ENCODE measurements at regions not wholly inside any gene's neighbourhood (a gene's known extent, or its start where the extent isn't known, plus 50 kb on each side); places are given as distances from the start of the nearest gene placed in this dataset.

DNA sequence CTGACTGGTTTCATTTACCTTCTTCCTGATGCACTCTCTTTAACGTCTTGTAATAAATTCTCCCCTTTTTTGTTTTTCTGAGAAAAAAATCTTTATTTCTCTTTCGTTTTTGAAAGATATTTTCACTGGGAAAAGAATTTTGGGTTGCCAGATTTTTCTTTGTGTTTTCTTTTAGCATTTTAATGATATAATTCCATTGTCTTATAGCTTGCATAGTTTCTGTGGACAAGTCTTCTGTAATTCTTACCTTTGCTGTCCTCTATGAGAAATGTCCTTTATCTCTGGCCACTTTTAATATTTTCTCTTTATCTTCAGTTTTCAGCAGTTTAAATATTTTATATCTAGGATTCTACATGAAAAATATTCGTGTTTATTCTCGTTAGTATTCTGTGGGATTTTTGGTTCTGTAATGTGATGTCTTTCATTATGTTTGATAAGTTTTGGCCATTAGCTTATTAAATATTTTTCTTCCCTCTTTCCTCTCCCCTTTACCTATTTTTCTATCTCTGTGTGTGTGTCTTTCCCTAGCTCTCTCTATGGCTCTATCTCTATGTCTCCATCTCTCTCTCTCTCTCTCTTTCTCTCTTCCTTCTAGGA is 236.5 kb downstream of the C16orf95 start:
- no peak for DNase-seq

DNA sequence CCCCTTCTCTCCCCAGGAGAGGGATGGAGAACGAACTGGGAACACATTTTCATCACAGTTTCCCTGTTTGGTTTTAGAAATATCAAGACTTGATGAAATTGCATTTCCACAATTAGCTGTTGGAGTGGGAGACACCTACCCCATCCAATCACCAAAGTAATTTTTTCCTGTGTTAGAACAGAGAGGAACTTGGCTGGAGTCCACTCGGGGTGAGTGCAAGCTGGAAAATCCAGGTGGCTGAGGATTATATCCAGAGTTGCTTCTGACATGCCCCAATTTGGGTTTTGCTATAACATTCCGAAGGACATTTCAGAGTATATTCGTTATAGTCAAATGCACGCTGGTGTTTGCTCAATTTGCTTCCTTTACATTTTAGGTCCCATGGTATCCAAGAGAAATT is 231.8 kb downstream of the C16orf95 start:
- DNase-seq = no peak

DNA sequence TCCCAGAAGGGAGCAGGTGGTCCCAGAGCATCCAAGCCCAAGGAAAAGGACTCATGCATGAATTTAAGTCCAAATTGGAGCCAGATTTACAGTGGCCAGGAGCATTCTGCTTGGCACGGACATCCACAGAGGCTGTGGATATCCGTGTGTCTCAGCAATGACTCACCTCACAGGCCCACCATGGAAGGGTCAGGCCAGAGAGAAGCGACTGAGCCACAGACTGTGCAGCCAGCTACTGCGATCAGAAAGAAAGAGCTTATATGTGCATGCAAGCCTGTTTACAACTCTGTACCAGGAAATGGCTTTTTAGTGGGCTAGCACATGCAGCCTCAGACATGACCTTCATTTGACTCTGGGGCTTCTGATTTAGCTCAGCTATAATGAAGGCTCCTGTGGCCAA is 231.0 kb downstream of the C16orf95 start:
- no peak for DNase-seq

DNA sequence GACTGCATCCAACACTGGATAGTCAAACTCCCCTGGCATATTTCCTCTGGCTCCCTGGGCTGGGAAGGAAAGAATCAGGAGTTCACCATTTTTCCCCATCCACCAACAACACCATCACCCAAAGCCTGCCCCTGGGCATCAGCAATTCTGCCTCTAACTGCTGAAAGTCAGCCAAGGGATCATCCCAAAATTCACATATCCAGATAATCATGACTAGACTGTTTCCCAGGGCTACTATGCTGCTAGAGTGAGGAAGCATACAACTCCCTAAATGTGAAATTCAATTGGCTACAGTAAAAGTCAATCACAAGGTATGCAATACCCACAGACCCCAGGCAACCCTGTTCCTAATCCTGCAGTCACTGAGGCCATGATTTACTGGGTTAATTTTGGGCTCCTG is 230.6 kb downstream of the C16orf95 start:
- DNase-seq = no peak

DNA sequence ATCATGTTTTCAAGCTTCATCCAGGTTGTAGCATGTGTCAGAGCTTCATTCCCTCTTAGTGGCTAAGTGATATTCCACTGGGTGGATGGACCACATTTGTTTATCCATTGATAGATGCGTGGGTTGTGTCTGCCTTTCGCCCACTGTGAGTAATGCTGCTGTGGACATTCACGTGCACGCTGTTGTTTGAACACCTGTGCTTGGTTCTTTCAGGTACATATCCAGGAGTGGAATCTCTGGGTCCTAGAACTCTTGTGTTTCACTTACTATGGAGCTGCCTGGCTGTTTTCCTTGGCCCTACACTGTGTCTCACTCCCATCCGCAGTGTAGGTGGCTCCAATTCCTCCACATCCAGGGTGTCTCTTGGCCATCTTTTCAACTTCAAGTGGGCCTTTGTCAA is 224.2 kb downstream of the C16orf95 start:
- DNase-seq = no peak

DNA sequence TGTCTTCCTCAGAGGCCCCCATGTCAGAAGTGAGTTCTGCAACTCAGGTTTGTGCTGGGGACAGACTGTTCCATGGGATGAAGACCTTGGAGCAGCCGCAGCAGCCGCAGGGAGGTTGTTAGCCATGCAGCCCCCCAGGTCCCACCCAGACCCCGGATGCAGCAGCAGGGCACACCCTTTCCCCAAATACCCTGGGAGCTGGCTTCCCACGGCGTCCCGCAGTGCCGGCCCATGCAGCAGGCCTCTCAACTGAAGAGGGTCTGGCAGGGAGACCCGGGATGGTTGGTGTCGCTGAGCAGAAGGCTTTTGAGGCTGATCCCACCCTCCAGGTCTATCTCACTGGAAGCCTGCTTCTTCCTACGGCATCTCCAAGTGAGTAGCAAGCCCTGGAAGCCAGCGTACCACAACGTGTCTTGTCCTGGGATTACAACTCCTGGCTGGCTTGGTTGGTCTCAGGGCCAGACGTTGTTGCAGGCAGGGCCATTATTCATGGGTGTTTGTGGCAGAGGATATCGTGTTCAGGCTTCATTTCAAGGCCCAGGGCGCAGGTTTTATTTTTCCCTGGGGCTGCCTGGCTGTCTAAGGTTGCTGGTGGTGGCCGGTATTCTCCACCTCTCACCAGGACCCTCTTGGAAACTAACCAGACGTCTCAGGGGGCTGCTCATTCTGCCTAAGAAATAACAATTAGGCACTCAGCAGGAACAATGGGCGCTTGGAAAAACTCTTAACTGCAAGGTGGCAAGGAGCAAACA is 223.2 kb downstream of the C16orf95 start:
- no peak for DNase-seq

DNA sequence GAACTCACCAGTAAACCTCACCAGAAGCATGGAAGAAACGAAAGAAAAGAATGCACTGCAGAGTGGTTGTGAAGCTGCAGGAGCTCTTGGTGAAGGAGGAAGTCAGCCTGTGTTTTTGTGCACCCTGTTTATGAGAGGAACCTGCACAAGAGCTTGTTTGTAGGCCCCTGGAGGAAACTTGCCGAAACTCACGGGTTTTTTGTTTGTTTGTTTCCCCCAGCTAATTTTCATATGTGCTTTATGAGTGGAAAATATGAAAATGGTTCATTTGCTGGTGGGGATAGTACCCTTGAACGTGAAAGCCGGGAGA is 222.7 kb downstream of the C16orf95 start:
- DNase-seq = no peak

DNA sequence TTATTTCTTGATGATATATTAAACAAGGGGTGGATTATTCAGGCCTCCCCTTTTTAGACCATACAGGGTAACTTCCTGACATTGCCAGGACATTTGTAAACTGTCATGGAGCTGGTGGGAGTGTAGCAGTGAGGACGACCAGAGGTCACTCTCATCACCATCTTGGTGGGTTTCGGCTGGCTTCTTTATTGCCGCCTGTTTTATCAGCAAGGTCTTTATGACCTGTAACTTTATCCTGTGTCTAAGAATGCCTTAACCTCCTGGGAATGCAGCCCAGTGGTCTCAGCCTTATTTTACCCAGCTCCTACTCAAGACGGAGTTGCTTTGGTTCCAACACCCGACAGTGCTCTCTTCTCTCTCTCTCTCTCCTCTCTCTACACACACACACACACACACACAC is 221.9 kb downstream of the C16orf95 start:
- no peak for DNase-seq

DNA sequence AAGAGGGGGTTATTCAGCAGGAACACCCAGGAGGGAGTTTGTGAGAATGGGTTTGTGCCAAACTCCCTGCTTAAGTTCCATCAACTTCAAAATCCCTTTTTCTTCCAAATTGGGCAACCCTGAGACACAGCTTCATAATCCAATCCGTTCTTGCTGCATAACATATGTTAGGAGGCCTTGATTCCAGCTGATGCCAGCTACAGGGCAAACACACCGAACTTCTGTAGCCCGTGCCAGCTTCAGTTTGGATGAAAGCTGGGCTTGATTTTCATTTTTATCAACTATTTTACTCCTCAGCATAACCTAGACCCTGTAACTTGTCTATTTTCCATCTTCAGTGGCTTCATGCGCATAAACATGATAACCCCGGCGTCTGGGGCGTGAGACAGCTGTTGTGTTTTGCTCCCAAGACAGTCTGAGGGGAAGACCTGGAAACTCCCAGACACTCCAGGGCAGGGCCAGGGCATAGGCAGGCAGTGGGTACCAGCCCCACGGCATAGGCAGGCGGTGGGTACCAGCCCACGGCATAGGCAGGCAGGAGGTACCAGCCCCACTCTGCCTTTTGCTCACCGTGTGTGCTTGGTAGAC is 220.4 kb downstream of the C16orf95 start:
- DNase-seq = no peak

DNA sequence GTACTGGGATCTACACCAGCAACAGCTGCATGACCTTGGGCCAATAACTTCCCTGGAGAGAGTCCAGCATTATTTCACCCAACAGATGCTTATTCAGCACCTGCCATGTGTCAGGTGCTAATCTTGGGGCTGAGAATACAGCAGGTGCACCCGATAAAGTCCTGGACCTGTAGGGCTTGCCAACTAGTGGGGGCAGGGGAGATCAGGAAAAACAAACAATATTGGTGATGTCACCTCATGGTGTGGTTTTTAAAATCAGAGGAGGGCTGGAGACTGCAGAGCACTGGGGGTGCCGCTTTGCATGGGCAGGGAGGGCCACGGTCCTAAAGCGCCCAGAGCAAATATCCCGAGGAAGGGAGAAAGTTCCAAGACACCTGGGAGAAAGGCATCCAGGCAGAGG is 218.8 kb downstream of the C16orf95 start:
- DNase-seq = no peak

DNA sequence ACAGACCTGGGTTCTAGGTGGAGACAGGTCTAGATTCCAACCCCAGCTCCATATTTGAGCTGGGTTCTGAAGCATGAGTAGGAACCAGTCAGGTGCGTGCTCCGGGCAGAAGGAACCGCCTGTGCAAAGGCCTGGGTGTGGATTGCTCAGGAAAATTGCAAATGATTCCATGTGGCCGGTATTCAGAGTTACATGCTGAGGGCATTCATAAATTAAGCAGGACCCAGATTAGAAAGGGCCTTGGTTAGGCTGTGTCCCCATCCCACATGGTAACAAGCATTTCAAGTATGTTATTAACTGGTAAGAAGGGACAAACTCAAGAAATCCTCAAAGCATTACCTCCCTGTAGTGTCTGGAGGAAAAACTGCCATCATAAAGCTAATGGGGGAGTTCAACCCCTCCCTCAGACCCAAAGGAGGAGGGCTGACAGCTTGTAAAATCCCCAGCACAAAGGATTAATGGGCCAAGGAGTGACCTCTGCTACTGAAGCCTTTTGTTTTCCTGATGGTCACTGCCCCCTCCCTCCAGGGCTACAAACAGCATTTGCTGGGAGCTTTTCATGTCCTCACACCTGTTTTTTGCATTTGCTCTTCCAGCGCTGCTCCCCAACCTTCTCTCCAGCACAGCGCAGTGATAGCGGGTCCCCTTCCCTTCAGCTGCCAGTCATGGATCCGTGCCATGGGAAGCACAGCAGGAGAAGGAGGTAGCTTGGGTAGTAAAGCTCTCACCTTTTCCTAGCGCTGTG is 218.0 kb downstream of the C16orf95 start:
- DNase-seq = no peak

DNA sequence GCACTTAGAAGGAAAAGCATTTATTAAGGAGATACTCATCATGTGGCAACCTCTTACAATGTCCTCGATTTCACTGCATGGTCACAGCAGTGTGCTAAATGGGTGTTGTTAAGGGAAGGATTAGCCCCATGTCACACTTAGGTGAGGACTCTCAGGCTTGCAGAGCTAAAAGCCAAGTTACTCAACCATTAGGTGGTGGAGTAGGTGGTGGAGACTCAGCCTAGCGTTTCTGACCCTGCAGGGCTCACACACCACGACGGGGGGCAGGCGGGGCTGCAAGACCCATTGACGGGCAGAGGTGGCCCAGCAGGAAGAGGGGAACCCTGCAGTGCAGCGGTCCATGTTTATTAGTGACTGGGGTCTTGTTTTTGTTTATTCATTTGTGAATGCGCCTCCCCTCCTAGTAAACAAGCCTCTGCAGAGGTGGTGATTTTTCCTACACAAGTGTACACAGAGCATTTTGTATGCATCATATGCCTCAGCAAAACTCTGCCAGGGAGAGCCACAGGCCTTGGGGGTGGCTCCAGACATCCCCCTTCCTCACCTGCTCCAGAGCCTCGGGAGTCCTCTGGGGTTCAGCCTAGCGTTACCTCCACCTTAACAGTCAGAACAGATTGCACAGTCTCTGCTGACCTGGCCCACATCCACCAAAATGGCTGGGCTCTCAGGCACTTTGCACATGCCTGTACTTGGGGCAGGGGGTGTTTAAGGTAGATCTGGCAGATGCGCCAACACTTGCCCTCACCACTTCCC is 216.7 kb downstream of the C16orf95 start:
- no peak for DNase-seq

DNA sequence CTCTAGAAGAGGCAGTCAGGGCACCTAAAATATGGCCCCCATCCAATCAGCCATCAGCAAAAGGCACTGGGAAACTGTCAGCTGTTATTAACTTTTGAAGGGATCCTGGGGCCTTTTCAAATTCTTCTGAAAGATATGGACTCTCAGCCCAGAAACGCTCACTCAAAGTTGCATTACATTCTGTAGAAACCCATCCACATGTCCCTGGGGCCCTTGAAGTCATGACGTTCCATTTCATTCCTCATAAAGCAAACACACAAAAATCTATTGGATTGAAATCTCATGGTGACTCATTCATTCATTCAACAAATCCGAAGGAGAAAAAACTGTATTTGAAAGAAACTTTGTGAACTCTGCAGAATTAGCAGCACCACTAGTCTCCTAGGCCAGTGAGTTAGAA is 215.3 kb downstream of the C16orf95 start:
- no peak for DNase-seq

DNA sequence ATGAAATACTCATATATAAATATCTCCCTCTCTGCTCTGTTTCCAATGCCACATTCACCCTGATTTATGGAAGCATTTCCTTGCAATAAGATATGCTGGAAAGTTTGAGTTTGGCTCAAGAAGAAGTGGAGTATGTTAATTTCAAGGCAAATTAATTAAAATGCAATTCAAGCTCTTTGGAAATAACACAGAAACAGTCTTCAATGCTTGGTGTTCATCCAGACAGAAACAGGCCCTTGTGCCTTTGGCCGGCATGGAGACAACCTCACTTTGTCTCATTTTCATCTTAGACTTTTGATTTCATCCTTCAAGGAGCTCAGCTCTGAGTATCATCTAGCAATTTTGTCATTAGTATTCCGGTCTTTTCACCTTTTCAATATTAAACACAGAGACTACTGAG is 210.0 kb downstream of the C16orf95 start:
- no peak for DNase-seq

DNA sequence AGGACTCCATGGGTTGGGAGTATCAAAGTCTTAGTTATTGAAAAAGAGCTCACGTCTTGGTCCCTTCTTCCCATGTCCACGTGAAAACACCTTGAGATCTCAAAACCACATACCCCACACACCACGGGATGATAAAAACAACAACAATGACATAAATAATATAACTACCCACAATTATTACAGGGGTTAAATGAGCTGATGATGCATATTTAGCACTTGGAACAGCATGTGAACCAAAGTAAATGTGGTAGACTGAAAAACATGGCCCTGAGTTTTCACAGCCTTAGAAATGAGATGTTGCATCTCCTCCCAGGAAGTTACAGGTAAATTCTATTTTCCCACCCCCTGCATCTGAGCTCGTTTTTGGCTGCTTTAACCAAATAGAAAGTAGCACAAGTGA is 208.9 kb downstream of the C16orf95 start:
- no peak for DNase-seq

DNA sequence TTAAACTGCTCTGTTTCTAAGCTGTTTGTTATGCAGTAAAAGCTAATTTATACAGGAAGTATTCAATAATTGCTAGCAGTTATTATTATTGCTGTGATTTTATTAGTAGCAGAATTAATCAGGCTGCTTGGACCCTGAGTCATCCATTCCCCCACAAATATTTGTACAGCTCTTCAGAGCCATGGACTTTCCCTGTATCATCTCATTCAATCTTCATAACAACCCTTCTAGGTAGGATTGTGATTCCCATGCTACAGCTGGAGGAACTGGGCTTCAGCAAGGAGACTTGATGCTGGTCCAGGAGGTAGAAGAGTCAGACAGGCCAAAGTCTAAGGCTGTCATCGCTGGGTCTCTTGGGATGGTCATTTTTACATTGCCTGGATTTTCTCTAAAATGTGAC is 208.3 kb downstream of the C16orf95 start:
- no peak for DNase-seq

DNA sequence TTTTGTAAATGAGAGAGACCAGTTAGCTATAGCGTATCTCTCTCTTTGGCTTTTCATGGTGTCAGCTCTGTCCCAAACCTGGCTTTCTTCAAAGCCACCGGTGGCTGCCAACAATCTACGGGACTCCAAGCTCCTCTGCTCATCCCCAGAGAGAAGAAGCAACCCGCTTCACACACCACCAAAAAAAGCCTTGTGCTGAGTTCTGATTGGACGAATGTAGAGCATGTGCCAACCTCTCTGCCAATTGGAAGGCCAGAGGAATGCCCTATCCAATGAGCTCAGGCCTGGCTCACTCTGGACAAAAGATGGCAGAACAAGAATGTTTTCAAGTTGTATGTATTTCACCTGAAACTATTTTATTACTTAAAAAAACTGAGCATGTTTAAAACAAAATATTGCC is 202.4 kb downstream of the C16orf95 start:
- DNase-seq = no peak

DNA sequence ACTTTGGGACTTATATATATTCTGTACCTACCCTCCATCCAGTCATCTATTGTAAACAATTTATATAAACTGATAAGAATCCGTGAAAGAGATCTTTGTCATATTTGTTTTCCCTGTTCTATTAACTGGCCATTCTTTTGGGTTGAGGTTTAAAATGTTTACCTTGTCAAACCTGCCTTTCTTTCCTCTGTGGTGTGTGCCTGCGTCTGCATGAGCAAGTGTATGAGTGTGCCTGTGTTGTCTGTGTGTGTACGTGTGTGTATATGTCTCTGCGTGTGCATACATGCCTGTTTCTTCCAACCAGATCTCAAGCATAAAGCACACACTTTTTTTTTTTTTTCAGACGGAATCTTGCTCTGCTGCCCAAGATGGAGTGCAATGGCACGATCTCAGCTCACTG is 201.5 kb downstream of the C16orf95 start:
- DNase-seq = no peak

DNA sequence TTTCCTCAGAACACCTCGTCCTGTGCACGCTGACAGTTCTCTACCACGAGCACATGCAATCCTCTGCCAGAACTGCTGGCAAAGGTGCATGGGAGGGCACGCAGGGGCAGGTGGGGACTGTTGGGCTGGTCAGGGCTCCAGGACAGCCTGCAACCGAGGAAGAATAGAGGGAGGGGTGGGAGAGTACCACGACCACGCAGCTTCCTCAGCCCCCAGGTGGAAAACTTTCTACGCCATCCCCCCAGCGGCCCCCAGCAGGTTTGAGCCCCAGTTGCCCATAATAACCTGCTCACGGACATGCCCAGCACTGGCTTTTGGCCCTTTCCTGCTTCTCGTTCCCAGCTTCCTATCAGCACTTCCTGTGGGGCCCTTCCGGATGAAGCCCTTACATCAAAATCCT is 199.3 kb downstream of the C16orf95 start:
- DNase-seq = no peak

DNA sequence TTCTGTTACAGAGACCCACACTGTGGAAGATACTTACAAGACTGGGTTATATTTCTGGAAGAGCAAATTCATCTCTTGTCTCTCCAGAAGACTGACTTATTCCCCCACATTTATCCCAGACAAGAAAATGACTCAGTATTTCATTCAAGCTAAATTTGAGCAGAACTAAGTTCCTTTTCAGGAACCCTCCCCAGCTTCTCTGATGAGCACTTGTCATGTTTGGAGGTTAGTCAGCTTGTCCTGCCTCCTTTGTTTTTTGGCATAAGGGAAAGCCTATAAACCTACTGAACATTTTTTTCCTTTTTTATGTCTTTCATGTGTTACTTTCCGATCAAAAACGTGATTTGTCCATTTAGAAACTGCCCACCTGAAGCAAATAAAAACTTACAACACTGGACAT is 198.0 kb downstream of the C16orf95 start:
- DNase-seq = no peak

DNA sequence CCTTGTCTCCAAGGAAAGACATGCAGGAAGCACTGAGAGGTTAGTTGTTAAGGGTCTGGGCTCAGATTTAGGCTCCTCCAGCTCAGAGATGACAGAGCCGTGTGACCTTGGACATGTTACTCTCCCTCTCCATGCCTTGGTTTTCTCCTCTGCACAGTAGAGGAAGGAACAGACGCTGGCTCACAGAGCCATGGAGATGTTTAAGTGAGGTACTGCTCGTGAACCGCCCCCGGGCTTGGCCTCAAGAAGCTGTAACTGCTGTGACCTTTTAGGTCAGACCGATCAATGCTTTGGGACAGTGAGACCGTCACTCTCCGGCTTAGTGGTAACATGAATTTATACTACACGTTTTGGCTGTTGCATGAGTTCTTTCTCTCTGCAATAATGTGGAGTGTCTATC is 197.4 kb downstream of the C16orf95 start:
- no peak for DNase-seq

DNA sequence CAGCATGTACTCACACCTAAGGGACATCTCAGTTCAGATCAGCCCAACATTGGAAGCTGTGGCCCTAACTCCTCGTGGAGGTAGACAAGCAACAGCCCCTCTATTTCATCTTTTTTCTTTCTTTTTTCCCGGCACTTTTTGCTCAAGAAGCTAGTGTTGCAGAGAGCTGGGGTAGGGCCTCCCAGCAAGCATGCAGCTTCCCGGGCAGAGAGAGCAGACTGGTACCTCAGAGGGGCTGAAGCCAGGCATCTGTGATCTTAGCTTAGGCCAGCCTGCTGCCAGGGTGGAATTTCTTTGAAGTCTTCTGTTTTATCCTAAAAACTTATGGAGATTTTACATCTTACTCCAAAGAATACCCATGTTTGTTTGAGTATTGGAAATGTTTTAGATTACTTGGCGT is 195.4 kb downstream of the C16orf95 start:
- DNase-seq = no peak

DNA sequence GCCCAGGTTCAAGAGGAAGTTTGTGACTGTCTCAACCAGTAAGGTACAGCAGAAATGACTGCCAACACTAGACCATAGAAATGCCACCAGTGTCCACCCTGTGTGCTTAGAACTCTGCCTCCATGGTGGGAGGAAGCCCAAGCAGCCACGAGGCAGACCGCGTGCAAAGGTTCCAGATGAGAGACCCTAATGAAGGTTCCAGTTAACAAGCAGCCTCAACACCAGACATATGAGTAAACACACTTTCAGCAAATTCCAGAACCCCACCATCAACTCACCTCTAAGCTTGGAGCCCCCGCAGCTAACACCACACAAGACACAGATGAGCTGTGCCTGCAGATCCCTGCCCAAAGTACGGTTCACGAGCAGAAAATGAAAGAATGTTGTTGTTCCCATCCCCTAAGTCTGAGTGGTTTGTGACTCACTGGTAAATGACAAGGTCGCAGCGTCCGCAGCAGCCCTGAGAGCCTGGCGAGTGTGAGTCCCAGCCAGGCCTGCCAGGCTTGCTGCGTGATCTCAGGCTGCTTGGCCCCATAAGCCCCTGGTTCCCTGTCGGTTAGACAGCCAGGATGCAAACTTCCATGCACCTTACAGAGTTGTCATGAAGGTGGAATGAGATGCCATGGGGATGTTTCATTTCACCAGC is 193.7 kb downstream of the C16orf95 start:
- DNase-seq = no peak

All from NCI-H1105 (cell line).